NCI-H1105 (cell line): ENCODE measurements at regions not wholly inside any gene's neighbourhood (a gene's known extent, or its start where the extent isn't known, plus 50 kb on each side); places are given as distances from the start of the nearest gene placed in this dataset.
"Not testable (repeated sequence)": the region's sequence is repeated elsewhere in the genome, so short reads cannot be mapped to it uniquely, and the experiment has no call there.

Experiments used
- DNase-seq: peaks from one replicate; lab custom pipeline; 2025; lab: John Stamatoyannopoulos, UW

DNA sequence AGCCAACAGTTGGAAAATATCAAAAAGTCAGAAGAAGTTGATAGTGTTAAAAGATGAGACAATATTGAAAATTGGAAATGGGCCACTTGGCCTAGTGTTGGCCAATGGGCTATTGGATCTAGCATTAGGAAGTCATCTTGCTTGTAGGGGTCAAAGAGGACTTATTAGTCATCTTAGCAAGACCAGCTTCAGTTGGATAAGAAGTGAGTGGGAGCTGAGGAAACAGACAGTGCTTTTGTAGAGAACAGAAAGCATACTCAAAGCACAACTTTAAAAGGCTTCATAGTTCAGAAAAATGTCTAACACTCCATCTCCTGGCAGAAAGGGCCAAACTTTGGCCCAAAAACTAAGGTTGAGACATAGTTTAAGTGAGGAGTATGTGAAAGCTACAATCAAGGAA is 139.9 kb upstream of the PKN2 start:
- DNase-seq: no peak

DNA sequence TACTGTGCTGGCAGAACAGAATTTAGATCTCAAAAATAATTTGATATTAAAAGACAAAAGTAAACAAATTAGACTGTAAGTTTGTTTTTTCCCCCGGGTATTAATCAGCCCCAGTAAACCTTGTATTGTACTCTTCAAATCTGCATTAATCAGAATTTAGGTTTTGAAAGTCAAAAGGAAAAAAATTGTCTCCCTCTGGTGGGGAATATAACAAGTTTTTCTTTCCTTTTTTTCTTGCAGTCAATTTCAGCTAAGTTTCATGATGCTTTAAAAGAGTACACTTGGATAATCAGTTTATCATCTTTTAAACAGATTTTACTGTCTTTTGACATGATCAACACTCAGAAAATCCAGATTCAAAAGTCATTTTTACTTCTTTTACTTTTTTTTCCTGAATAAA is 134.5 kb upstream of the PKN2 start:
- DNase-seq: peak; percentile 6

DNA sequence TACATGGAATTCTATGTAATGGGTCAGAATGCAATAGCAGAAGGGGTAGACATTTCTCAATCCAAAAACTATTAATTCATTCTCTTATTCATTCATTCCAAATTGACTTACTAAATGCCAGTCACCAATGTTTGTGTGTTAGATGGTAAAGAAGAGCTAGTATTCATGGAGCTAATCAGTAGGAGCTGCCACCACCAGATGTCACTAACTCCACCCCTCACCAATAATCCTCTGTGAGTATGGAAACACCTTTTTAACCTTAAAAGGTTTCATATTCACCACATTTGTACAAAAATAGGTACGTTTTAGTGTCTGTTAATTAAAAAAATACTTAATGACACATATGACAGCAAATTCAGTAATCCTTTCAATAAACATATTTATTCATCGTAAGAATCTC is 131.8 kb upstream of the PKN2 start:
- DNase-seq: no peak

DNA sequence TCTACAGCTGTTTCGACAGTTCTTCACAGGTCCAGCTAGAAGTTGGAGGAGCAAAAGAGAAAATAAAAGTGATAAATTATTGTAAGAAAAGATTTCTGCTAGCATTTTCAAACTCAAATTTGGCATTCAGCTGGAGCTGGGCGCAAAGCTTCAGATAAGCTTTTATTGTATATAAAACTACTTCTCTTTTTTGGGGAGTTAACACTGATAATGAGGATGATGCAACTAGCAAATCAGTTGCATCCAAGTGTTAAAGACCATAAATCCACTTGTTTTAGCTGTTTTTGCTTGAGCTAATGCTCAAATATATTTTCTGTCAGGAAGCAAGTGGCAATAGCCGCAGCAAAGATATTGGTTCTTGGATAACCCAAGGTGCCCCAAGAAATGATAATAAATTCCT is 127.1 kb upstream of the PKN2 start:
- no peak for DNase-seq

- DNase-seq: no peak
Measured at GRCh38 chr1:88560621-88561020, 123.5 kb upstream of the PKN2 start.

DNA sequence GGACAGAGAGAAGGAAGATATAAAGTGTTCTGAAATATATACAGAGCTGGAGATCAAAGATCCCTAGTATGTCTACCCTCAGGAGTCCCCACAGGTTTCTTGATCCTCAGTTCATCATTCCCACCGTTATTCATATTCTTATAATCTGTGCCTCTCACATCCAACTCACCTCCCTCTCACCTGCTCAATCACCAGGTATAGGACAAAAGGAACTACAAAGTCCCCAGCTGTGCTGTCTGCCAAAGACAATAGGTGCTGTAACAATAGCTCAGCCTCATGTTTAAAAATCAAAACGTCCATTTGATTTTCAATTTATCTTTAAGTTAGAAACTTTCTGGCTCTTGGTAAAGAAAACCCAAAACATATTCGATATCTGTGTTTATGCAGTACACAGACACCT is 121.1 kb upstream of the PKN2 start:
- no peak for DNase-seq

DNA sequence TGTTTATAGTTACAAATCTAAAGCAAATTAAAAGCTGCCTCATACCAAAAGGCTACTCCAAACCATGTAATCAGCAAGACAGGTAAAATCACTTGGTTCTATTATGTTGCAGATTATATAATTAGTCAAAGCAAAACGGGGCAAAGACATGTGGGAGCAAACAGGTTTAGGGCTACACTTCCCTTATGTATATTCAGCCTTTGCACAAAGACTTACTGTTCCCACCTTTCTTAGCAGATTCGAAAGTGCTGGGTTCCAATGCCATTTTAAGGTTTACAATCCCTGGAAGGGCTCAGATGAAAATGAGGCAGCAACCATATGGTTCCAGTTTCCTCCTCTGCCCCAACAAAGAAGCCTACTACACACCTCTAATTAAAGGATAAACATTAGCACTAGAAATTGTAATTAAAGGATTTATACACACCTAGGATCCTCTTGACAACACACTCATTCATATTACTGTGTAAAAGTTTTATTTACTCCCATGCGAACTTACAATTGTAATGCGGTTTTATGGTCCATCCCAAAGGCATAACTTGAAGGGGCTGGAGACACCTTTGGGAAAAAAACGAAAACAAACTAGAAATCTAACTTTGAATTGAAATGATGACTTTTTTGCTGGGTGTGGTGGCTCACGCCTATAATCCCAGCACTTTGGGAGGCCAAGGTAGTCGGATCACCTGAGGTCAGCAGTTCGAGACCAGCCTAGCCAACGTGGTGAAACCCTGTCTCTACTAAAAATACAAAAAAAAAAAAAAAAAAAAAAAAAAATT is 117.3 kb upstream of the PKN2 start:
- no peak for DNase-seq

DNA sequence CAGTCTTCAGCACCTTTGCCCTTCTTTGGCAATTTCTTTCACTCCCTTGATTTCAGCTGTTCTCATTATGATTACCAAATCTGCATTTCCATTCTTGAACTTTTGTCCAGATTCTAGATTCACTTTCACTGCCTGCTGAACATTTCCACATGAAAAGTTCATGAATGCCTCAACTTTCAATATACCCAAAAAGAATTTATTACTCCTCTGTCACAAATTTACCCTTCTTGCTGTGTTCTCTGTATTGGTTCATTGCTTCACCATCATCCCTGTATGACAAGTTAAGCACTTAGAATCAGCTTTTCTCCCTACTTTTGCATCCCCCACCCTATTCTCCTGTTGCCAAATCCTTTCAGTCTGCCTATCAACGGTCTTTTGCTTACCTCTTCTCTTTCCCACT is 112.6 kb upstream of the PKN2 start:
- DNase-seq: no peak

DNA sequence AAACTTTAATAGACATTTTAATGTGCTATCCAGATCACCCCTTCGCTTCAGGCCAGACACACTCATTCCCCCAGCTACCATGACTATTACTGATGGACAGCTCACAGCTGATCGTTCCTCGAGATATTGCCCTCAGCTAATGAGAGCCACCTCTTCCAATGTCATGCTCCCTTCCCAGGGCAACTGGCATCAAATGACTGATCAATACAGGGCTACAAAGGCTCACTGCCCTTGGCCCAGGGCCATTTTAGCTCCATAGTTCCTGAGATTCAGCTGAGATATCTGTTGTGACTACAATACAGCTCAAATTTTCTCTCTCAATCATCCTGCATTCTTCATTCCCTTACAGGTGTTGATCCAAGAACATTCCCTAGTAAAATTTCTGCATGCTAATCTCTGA is 104.5 kb upstream of the PKN2 start:
- DNase-seq: no peak

DNA sequence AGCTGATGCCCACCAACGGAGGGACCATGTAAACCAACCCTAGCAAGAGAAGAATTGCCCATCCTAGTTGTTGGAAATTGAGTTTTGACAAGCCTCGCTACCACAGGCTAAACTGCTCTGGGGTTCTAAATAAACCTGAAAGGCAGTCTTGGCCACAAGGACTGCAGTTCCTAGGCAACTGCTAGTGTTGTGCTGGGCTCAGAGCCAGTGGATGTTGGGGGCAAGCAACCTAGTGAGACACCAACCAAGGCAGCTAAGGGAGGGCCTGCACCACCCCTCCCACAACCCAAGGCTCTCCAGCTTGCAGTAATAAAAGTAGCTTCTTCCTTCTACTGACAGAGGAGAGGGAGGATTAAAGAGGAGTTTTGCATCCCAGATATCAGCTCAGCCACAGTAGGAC is 102.4 kb upstream of the PKN2 start:
- no peak for DNase-seq

DNA sequence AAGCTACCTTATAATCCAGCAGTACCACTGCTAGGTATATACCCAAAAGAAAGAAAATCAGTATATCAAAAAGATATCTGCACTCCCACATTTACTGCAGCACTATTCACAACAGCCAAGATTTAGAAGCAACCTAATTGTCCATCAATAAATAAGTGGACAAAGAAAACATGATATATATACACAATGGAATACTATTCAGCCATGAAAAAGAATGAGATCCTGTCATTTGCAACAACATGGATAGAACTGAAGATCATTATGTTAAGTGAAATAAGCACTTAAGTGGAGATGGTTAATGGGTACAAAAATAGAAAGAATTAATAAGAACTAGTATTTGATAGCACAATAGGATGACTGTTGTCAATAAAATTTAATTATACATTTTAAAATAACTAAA is 90.7 kb upstream of the PKN2 start:
- no peak for DNase-seq

- no peak for DNase-seq
Measured at GRCh38 chr1:88595355-88596002, 88.6 kb upstream of the PKN2 start.

DNA sequence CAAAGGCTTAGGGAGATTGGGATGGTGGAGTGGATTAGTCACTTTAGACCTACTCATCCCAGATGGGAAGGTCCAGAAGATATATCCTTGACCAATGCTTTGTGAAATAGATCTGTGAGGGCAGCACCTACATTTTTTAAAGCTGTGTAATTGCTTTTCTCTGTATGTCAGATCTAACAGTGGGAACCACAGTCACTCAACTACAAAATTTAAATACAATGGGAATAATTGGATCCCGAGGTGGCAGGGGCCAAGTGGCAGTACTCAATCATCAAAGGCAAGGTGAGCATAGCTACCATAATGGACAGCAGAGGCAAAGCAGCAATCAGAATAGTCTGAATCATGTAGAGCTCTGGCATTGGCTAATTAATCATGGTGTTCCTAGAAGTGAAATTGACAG is 86.1 kb upstream of the PKN2 start:
- DNase-seq: not testable (repeated sequence)

DNA sequence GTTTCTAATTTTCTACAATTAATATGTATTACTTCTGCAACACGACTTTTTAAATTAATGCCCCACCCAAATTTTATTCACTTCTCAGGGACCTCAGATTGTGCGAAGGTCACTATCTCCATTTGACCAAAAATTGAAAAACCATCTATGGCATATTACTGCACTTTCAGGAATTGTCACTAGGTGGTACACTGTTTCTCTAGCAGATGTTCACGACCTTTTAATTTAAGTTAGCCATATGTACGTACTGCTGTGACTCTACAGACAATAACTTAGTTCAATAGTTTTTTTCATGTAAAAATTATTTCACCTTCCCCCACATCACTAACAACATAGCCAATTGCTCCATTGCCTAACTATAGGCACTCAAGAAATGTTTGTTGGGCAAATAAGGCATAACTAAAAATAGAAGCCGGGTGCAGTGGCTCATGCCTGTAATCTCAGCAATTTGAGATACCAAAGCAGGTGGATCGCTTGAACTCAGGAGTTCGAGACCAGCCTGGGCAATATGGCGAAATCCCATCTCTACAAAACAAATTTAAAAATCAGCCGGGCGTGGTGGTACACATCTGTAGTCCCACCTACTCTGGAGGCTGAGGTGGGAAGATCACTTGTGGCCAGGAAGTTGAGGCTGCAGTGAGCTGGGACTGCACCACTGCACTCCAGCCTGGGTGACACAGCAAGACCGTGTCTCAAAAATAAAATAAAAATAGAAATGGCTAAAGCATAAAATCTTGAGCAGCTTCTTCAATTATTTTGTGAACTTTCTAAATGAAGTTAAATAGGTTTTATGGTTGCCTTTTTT is 75.7 kb upstream of the PKN2 start:
- no peak for DNase-seq

DNA sequence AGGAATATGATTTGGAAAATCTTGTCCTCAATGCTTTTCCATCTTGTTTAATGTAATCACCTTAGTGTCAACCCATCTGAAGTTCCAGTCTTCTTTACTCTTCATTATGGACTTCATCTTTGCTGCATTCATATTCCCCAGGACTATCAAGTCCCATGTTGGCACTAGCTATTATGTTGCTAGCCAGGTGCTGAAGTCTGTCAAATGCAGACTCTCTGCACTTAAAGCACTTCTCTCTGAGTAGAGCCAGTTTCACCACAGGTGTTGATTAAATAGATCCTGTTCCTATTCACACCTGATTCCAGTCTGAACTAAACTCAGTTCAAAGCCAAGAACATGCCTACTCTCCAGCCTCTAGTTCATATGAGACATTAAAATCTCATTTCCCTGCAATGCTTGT is 75.0 kb upstream of the PKN2 start:
- DNase-seq: peak; percentile 19

GRCh38 chr1:88610687-88611086 is 73.4 kb upstream of the PKN2 start:
- DNase-seq: no peak

- no peak for DNase-seq
Measured at GRCh38 chr1:88612292-88612691, 71.8 kb upstream of the PKN2 start.

DNA sequence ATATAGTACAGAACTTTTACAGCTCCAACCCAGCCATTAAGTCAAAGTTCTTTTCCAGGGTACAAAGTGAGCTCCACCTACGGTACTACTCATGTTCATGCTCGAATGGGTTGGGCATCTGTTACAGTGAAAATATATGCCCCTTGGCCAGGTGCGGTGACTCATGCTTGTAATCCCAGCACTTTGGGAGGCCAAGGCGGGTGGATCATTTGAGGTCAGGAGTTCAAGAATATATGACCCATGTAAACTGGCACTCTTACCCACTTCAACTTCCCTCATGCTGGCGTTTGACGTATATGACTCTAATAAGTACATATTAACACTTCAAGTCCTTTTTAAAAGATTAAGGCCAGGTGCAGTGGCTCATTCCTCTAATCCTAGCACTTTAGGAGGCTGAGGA is 71.3 kb upstream of the PKN2 start:
- no peak for DNase-seq

- DNase-seq: no peak
Measured at GRCh38 chr1:88618331-88618730, 65.7 kb upstream of the PKN2 start.

GRCh38 chr1:88623101-88623500 is 61.0 kb upstream of the PKN2 start:
- not testable (repeated sequence) for DNase-seq
